BJ (cell line): ENCODE measurements at regions not wholly inside any gene's neighbourhood (a gene's known extent, or its start where the extent isn't known, plus 50 kb on each side); places are given as distances from the start of the nearest gene placed in this dataset.

Experiments used
- CTCF ChIA-PET: fragments of 350-600 bp; formaldehyde crosslinking; extraction: SDS; loops from one replicate; lab custom pipeline; 2021; ENCODE audit warnings: antibody characterized with exemption, inconsistent platforms; lab: Yijun Ruan, JAX
- POLR2A ChIA-PET: fragments of 300-600 bp; sonication (Branson Sonifier 250); formaldehyde crosslinking; extraction: SDS; loops from one replicate; lab custom pipeline; 2021; ENCODE audit warnings: antibody characterized with exemption; lab: Charles Lee
- DNase-seq: peaks from one replicate; pipeline ENCODE4 v3.0.0-alpha.2; 2011; ENCODE audit warnings: low read depth
- H3K27me3 ChIP-seq: 2 replicates; pipeline ENCODE4 v1.6.0; 2011; ENCODE audit warnings: low read length; ENCODE audit not compliant: control insufficient read depth, insufficient read depth
- H3K36me3 ChIP-seq: 2 replicates; pipeline ENCODE4 v1.5.1; 2011; ENCODE audit warnings: low read length; ENCODE audit not compliant: control insufficient read depth, insufficient read depth
- H3K4me3 ChIP-seq: 2 replicates; pipeline ENCODE4 v1.5.1; 2011; ENCODE audit warnings: low read depth, mild to moderate bottlenecking, control low read depth, low read length
- CTCF ChIP-seq: IDR thresholded peaks from 2 replicates; pipeline ENCODE4 v1.5.1; 2011; ENCODE audit warnings: low read depth, mild to moderate bottlenecking, control low read depth, inconsistent platforms, low read length, moderate library complexity; ENCODE audit not compliant: insufficient read depth

- H3K27me3 ChIP-seq: no peaks in the 10 kb centered on the region
- ChIA-PET POLR2A (no interaction called here), CTCF (interaction anchor here (0.7 kb wide), 1 partner anchor 894 kb away, joined by 4 read pairs; no protein-coding TSS in a partner anchor)
- DNase-seq: no peak
- no peak overlapping the region for H3K4me3 ChIP-seq
- H3K36me3 ChIP-seq: no peaks in the 10 kb centered on the region
- TF ChIP-seq CTCF: no peak
Measured at GRCh38 chr2:150369862-150370261, 117.6 kb downstream of the RND3 start.

- no peaks in the 10 kb centered on the region for H3K27me3 ChIP-seq
- POLR2A ChIA-PET: no interaction called here
- no peak for DNase-seq
- CTCF ChIA-PET: no interaction called here
- H3K4me3 ChIP-seq: no peak overlapping the region
- H3K36me3 ChIP-seq: no peaks in the 10 kb centered on the region
- no peak for TF ChIP-seq CTCF
Measured at GRCh38 chr2:150358468-150358807, 129.0 kb downstream of the RND3 start.

- H3K27me3 ChIP-seq: no peaks in the 10 kb centered on the region
- CTCF ChIA-PET: no interaction called here
- no peak for TF ChIP-seq CTCF
- no peak overlapping the region for H3K4me3 ChIP-seq
- no peaks in the 10 kb centered on the region for H3K36me3 ChIP-seq
- DNase-seq: no peak
- POLR2A ChIA-PET: no interaction called here
Measured at GRCh38 chr2:150357770-150358467, 129.5 kb downstream of the RND3 start.

GRCh38 chr2:150355440-150355839 is 132.0 kb downstream of the RND3 start:
- Histone ChIP-seq H3K27me3 (no peaks in the 10 kb centered on the region), H3K36me3 (no peaks in the 10 kb centered on the region), H3K4me3 (no peak overlapping the region)
- CTCF ChIA-PET: no interaction called here
- no peak for DNase-seq
- no peak for TF ChIP-seq CTCF
- POLR2A ChIA-PET: no interaction called here

- TF ChIP-seq CTCF: no peak
- no peaks in the 10 kb centered on the region for H3K27me3 ChIP-seq
- ChIA-PET POLR2A (no interaction called here), CTCF (no interaction called here)
- no peaks in the 10 kb centered on the region for H3K36me3 ChIP-seq
- no peak overlapping the region for H3K4me3 ChIP-seq
- DNase-seq: no peak
Measured at GRCh38 chr2:150353376-150353775, 134.1 kb downstream of the RND3 start.
